ENCODE measurements at regions not wholly inside any gene's neighbourhood (a gene's known extent, or its start where the extent isn't known, plus 50 kb on each side); places are given as distances from the start of the nearest gene placed in this dataset.

DNA sequence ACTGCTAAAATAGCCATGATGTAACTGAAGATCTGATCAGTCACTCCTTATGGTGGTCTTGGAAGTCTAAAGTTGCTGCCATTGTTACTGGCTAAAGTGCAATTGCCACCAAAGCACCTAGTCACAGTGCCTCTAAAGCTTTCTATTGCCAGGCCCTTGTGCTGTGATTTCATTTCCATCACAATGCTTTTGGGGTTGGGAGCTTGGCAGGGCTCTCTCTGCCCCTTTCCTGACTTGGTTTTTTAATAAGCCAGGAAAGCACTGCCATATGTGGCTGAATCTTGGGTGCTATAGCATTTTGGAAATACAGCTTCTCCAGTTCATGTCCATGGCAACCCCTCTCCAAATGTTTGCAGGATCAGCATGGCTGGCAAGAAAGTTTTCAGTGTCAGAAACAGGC, 1712.4 kb upstream of the TENM3 start:
- FAIRE-seq = no peak
- in situ Hi-C loops (cut with MboI) (no loop called here), intact Hi-C loops (cut with micrococcal nuclease; ENCODE audit: unreplicated experiment) (no loop called here)
- CTCF ChIA-PET = no interaction called here
- Histone ChIP-seq H3K79me2 (ENCODE audit: control insufficient read depth, insufficient read depth, low read length) (no peaks in the 10 kb centered on the region), H3K27me3 (replicated peaks in 1 of 2; ENCODE audit: control insufficient read depth in 2 of 2, insufficient read depth in 2 of 2, low read length in 1 of 2) (no peaks in the 10 kb centered on the region), H4K20me1 (ENCODE audit: control insufficient read depth, insufficient read depth) (no peaks in the 10 kb centered on the region), H3K4me3 (no peak overlapping the region), H2AFZ (ENCODE audit: control insufficient read depth, low read depth, low read length) (no peak overlapping the region), H3K27ac (ENCODE audit: control insufficient read depth, insufficient read depth) (no peak overlapping the region), H3K4me2 (ENCODE audit: control insufficient read depth, insufficient read depth) (no peak overlapping the region), H3K9ac (ENCODE audit: control insufficient read depth, insufficient read depth, low read length) (no peak overlapping the region), H3K9me3 (replicated peaks; ENCODE audit: control insufficient read depth, insufficient read depth, low read length) (no peaks in the 10 kb centered on the region), H3K36me3 (ENCODE audit: control insufficient read depth in 2 of 2, insufficient read depth in 2 of 2, low read length in 1 of 2) (no peaks in the 10 kb centered on the region), H3K4me1 (ENCODE audit: control insufficient read depth, insufficient read depth, low read length) (no peaks in the 10 kb centered on the region)
- ATAC-seq = no peak
- POLR2A ChIA-PET = no interaction called here
- no peak for DNase-seq (ENCODE audit: low read depth, low spot score)
- SMC1A ChIA-PET (ENCODE audit: uncharacterized antibody, unreplicated experiment) = interaction anchor here (0.6 kb wide), 1 partner anchor 186 kb away, joined by 3 read pairs; no protein-coding TSS in a partner anchor
- RAD21 ChIA-PET (ENCODE audit: unreplicated experiment) = no interaction called here
- no TSS peak for BruUV-seq (replicated peaks)
- TF ChIP-seq ZBTB33 (IDR thresholded peaks at IDR 0.05) (no peak), ZNF622 (IDR thresholded peaks at IDR 0.05) (no peak), NBN (IDR thresholded peaks at IDR 0.05) (no peak), NFYB (IDR thresholded peaks at IDR 0.05; ENCODE audit: insufficient read depth, low read depth, low read length) (no peak), PBX3 (IDR thresholded peaks at IDR 0.05; ENCODE audit: insufficient replicate concordance, low read depth, low read length) (no peak), ATF2 (IDR thresholded peaks at IDR 0.05; ENCODE audit: low read length) (no peak), ELK1 (IDR thresholded peaks at IDR 0.05; ENCODE audit: low read depth, low read length) (no peak), POLR2AphosphoS2 (IDR thresholded peaks at IDR 0.05; ENCODE audit: low read depth, low read length) (no peak), MYC (IDR thresholded peaks at IDR 0.05; ENCODE audit: insufficient read depth, insufficient read length, insufficient replicate concordance, low read length, severe bottlenecking) (no peak), PAX8 (IDR thresholded peaks at IDR 0.05) (no peak), DPF2 (IDR thresholded peaks at IDR 0.05) (no peak), MAX (IDR thresholded peaks at IDR 0.05; ENCODE audit: low read depth, low read length) (no peak), PRDM15 (CRISPR knock-in tag; IDR thresholded peaks at IDR 0.05) (no peak), NR2F1 (conservative IDR thresholded peaks at IDR 0.05) (no peak)
- TF ChIP-seq, protein P1, sequence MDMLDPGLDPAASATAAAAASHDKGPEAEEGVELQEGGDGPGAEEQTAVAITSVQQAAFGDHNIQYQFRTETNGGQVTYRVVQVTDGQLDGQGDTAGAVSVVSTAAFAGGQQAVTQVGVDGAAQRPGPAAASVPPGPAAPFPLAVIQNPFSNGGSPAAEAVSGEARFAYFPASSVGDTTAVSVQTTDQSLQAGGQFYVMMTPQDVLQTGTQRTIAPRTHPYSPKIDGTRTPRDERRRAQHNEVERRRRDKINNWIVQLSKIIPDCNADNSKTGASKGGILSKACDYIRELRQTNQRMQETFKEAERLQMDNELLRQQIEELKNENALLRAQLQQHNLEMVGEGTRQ (IDR thresholded peaks at IDR 0.05; ENCODE audit: borderline replicate concordance, low read depth, low read length) = no peak

All from GM12878 (cell line).